HepG2 (cell line): ENCODE measurements at regions not wholly inside any gene's neighbourhood (a gene's known extent, or its start where the extent isn't known, plus 50 kb on each side); places are given as distances from the start of the nearest gene placed in this dataset.

Experiments used
- BORCS8-MEF2B ChIP-seq: sonication (generic); formaldehyde crosslinking; IDR thresholded peaks from 2 replicates; pipeline ENCODE4 v1.8.0; 2022; ENCODE audit warnings: mild to moderate bottlenecking, missing genetic modification reagents
- CBX2 ChIP-seq, 2 experiments: fragments of 200-600 bp in 1 of 2; sonication (generic); formaldehyde crosslinking in 1 of 2; IDR thresholded peaks; 2 replicates each; pipeline versions ENCODE4 v1.7.0 to v1.8.1; 2018 to 2022; ENCODE audit warnings: low read depth in 2 of 2, low read length in 1 of 2, mild to moderate bottlenecking in 1 of 2, missing genetic modification reagents in 1 of 2
- FOXJ3 ChIP-seq: sonication (generic); formaldehyde crosslinking; IDR thresholded peaks from 2 replicates; pipeline ENCODE4 v1.4.0; 2020; ENCODE audit warnings: missing genetic modification reagents, mild to moderate bottlenecking, borderline replicate concordance
- KLF13 ChIP-seq: sonication (generic); formaldehyde crosslinking; IDR thresholded peaks from 2 replicates; pipeline ENCODE4 v1.4.0; 2020; ENCODE audit warnings: mild to moderate bottlenecking, missing genetic modification reagents
- KLF9 ChIP-seq: IDR thresholded peaks from 2 replicates; pipeline ENCODE4 v1.6.1; 2016; ENCODE audit warnings: low read depth
- PHF20 ChIP-seq: sonication (generic); formaldehyde crosslinking; IDR thresholded peaks from 2 replicates; pipeline ENCODE4 v1.5.0; 2020; ENCODE audit warnings: mild to moderate bottlenecking, missing genetic modification reagents
- SAP130 ChIP-seq: IDR thresholded peaks from 2 replicates; pipeline ENCODE4 v1.6.1; 2016; ENCODE audit warnings: low read depth
- XBP1 ChIP-seq: sonication (generic); formaldehyde crosslinking; IDR thresholded peaks from 2 replicates; pipeline ENCODE4 v1.5.0; 2020; ENCODE audit warnings: missing genetic modification reagents
- ZNF235 ChIP-seq: sonication (generic); formaldehyde crosslinking; IDR thresholded peaks from 2 replicates; pipeline ENCODE4 v1.8.1; 2023; ENCODE audit warnings: mild to moderate bottlenecking, missing genetic modification reagents, borderline replicate concordance
- ZNF619 ChIP-seq: sonication (generic); formaldehyde crosslinking; IDR thresholded peaks from 2 replicates; pipeline ENCODE4 v1.4.0; 2020; ENCODE audit warnings: mild to moderate bottlenecking, missing genetic modification reagents
- ZSCAN25 ChIP-seq: sonication (generic); formaldehyde crosslinking; IDR thresholded peaks from 2 replicates; pipeline ENCODE4 v1.8.0; 2022; ENCODE audit warnings: mild to moderate bottlenecking, missing genetic modification reagents
- TF ChIP-seq, protein P1 (sequence below): IDR thresholded peaks from 2 replicates; pipeline ENCODE4 v1.4.0; 2020; ENCODE audit warnings: mild to moderate bottlenecking, missing genetic modification reagents
- TF ChIP-seq, protein P2 (sequence below): sonication (generic); IDR thresholded peaks from 2 replicates; pipeline ENCODE4 v1.6.1; 2016; ENCODE audit warnings: low read depth, borderline replicate concordance
- TF ChIP-seq, protein P3 (sequence below): IDR thresholded peaks from 2 replicates; pipeline ENCODE4 v1.6.1; 2012; ENCODE audit warnings: low read depth, low read length, improper control_type of control experiment
- TF ChIP-seq, protein P4 (sequence below), 2 experiments: fragments of 450-650 bp in 1 of 2; sonication (generic) in 1 of 2; formaldehyde crosslinking; IDR thresholded peaks; 2 replicates each; pipeline versions ENCODE4 v1.5.0 to v1.8.0; 2020 to 2022; ENCODE audit warnings: mild to moderate bottlenecking in 1 of 2, missing genetic modification reagents in 1 of 2
- TF ChIP-seq, protein P5 (sequence below): sonication (generic); formaldehyde crosslinking; IDR thresholded peaks from 2 replicates; pipeline ENCODE4 v1.8.0; 2022; ENCODE audit warnings: mild to moderate bottlenecking, missing genetic modification reagents, moderate library complexity
- TF ChIP-seq, protein P6 (sequence below): sonication (generic); formaldehyde crosslinking; IDR thresholded peaks from 2 replicates; pipeline ENCODE4 v1.4.0; 2020; ENCODE audit warnings: mild to moderate bottlenecking, low read depth, missing genetic modification reagents

DNA sequence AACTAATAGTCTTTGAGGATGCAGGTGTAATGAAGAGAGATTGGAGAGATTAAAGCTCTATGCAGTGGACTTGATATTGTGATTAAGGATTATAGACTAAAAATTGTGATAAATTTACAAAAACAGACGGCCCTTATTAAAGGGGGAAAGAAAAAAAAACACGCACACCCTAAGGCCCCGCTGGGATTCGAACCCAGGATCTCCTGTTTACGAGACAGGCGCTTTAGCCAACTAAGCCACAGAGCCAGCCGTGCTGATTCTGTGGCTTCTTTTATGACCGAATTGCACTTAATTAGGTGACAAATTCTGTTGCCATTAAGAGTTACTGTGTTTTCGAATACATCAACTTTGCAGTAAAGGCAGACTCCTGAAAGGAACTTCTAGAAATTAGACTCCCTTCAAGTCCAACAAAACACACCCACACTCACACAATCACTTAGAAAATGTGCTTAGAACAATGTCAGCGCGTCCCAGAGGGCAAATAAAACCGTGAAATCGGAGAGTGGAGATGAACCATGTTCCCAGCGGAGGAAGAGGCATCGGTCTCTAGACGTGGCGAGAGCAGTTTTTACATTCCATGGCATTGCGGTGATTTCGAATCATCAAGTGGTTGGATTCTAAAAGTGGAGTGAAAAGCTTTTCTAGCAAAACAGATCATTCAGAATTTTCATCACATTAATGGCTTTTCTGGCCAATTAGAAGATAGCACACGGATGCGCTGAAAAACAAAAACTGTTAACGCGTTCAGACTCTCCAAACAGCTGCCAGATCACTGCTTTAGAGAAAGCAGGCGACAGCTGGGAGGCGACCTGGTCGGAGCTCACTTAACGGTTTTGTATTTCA is 122.6 kb downstream of the GPX5 start (continued):
- TF ChIP-seq, protein P1, sequence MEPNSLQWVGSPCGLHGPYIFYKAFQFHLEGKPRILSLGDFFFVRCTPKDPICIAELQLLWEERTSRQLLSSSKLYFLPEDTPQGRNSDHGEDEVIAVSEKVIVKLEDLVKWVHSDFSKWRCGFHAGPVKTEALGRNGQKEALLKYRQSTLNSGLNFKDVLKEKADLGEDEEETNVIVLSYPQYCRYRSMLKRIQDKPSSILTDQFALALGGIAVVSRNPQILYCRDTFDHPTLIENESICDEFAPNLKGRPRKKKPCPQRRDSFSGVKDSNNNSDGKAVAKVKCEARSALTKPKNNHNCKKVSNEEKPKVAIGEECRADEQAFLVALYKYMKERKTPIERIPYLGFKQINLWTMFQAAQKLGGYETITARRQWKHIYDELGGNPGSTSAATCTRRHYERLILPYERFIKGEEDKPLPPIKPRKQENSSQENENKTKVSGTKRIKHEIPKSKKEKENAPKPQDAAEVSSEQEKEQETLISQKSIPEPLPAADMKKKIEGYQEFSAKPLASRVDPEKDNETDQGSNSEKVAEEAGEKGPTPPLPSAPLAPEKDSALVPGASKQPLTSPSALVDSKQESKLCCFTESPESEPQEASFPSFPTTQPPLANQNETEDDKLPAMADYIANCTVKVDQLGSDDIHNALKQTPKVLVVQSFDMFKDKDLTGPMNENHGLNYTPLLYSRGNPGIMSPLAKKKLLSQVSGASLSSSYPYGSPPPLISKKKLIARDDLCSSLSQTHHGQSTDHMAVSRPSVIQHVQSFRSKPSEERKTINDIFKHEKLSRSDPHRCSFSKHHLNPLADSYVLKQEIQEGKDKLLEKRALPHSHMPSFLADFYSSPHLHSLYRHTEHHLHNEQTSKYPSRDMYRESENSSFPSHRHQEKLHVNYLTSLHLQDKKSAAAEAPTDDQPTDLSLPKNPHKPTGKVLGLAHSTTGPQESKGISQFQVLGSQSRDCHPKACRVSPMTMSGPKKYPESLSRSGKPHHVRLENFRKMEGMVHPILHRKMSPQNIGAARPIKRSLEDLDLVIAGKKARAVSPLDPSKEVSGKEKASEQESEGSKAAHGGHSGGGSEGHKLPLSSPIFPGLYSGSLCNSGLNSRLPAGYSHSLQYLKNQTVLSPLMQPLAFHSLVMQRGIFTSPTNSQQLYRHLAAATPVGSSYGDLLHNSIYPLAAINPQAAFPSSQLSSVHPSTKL (CRISPR knock-in tag), result peak; percentile 72; the same call in 1 of the 2 replicates
- TF ChIP-seq, protein P2, sequence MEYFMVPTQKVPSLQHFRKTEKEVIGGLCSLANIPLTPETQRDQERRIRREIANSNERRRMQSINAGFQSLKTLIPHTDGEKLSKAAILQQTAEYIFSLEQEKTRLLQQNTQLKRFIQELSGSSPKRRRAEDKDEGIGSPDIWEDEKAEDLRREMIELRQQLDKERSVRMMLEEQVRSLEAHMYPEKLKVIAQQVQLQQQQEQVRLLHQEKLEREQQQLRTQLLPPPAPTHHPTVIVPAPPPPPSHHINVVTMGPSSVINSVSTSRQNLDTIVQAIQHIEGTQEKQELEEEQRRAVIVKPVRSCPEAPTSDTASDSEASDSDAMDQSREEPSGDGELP, result peak; percentile 52
- TF ChIP-seq ZSCAN25 (CRISPR knock-in tag) (peak; percentile 52; the same call in 1 of the 2 replicates), FOXJ3 (CRISPR knock-in tag) (no peak; the same call in 1 of the 2 replicates), KLF13 (no peak), BORCS8-MEF2B (CRISPR knock-in tag) (0 out of 2 replicates have a peak, but pooled peaks have one; percentile 8), ZNF619 (0 out of 2 replicates have a peak, but pooled peaks have one; percentile 21), CBX2 (IDR thresholded peaks at IDR 0.05; ENCODE audit: low read depth, low read length) (no peak), CBX2 (CRISPR knock-in tag; IDR thresholded peaks at IDR 0.05; ENCODE audit: low read depth) (0 out of 2 replicates have a peak, but pooled peaks have one; percentile 78), XBP1 (no peak), PHF20 (no peak), SAP130 (CRISPR knock-in tag) (peak; percentile 42; the same call in 1 of the 2 replicates), ZNF235 (CRISPR knock-in tag) (no peak), KLF9 (CRISPR knock-in tag) (0 out of 2 replicates have a peak, but pooled peaks have one; percentile 28)
- TF ChIP-seq, protein P3, sequence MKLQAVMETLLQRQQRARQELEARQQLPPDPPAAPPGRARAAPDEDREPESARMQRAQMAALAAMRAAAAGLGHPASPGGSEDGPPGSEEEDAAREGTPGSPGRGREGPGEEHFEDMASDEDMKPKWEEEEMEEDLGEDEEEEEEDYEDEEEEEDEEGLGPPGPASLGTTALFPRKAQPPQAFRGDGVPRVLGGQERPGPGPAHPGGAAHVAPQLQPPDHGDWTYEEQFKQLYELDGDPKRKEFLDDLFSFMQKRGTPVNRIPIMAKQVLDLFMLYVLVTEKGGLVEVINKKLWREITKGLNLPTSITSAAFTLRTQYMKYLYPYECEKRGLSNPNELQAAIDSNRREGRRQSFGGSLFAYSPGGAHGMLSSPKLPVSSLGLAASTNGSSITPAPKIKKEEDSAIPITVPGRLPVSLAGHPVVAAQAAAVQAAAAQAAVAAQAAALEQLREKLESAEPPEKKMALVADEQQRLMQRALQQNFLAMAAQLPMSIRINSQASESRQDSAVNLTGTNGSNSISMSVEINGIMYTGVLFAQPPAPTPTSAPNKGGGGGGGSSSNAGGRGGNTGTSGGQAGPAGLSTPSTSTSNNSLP, result peak; percentile 48; the same call in 1 of the 2 replicates
- TF ChIP-seq, protein P4, sequence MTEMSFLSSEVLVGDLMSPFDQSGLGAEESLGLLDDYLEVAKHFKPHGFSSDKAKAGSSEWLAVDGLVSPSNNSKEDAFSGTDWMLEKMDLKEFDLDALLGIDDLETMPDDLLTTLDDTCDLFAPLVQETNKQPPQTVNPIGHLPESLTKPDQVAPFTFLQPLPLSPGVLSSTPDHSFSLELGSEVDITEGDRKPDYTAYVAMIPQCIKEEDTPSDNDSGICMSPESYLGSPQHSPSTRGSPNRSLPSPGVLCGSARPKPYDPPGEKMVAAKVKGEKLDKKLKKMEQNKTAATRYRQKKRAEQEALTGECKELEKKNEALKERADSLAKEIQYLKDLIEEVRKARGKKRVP (CRISPR knock-in tag; IDR thresholded peaks at IDR 0.05), result peak in 1 of 2 experiments; percentile 60; a peak in 1 of 4 replicates
- TF ChIP-seq, protein P5, sequence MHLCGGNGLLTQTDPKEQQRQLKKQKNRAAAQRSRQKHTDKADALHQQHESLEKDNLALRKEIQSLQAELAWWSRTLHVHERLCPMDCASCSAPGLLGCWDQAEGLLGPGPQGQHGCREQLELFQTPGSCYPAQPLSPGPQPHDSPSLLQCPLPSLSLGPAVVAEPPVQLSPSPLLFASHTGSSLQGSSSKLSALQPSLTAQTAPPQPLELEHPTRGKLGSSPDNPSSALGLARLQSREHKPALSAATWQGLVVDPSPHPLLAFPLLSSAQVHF (CRISPR knock-in tag), result no peak
- TF ChIP-seq, protein P6, sequence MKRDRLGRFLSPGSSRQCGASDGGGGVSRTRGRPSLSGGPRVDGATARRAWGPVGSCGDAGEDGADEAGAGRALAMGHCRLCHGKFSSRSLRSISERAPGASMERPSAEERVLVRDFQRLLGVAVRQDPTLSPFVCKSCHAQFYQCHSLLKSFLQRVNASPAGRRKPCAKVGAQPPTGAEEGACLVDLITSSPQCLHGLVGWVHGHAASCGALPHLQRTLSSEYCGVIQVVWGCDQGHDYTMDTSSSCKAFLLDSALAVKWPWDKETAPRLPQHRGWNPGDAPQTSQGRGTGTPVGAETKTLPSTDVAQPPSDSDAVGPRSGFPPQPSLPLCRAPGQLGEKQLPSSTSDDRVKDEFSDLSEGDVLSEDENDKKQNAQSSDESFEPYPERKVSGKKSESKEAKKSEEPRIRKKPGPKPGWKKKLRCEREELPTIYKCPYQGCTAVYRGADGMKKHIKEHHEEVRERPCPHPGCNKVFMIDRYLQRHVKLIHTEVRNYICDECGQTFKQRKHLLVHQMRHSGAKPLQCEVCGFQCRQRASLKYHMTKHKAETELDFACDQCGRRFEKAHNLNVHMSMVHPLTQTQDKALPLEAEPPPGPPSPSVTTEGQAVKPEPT, result peak; percentile 73; the same call in 1 of the 2 replicates
